Stomach (tissue), 8 donors: ENCODE measurements at regions not wholly inside any gene's neighbourhood (a gene's known extent, or its start where the extent isn't known, plus 50 kb on each side); places are given as distances from the start of the nearest gene placed in this dataset.

Experiments used
- DNase-seq, 2 donors: peaks; one replicate each; pipeline versions ENCODE4 v3.0.0 to v3.0.0-alpha.2; 2013 to 2019
- H3K27ac ChIP-seq, 5 donors: fragments of 200-600 bp in 4 of 5; sonication (generic) in 4 of 5; one replicate each; pipeline ENCODE4 v1.5.1; 2013 to 2019; ENCODE audit warnings: mild to moderate bottlenecking in 1 of 5, moderate library complexity in 1 of 5
- H3K27me3 ChIP-seq, 3 donors: fragments of 200-600 bp; sonication (generic); one replicate each; pipeline ENCODE4 v1.5.1; 2017 to 2019; ENCODE audit warnings: mixed run types in 1 of 3
- H3K36me3 ChIP-seq, 4 donors: fragments of 200-600 bp; sonication (generic); 1 replicate in 3 of 4; 2 replicates in 1 of 4; pipeline ENCODE4 v1.5.1; 2016 to 2019
- H3K4me1 ChIP-seq, 4 donors: fragments of 200-600 bp; sonication (generic); one replicate each; pipeline ENCODE4 v1.5.1; 2016 to 2019
- H3K4me3 ChIP-seq, 4 donors: fragments of 200-600 bp; sonication (generic) in 3 of 4; one replicate each; pipeline ENCODE4 v1.5.1; 2016 to 2019; ENCODE audit warnings: mild to moderate bottlenecking in 1 of 4
- H3K9me3 ChIP-seq, 4 donors: fragments of 200-600 bp; sonication (generic); one replicate each; pipeline ENCODE4 v1.5.1; 2016 to 2019
- EP300 ChIP-seq: sonication (generic); formaldehyde crosslinking; IDR thresholded peaks from one replicate; pipeline ENCODE4 v1.6.1; 2017; ENCODE audit warnings: antibody characterized with exemption
- POLR2A ChIP-seq, 4 donors: fragments of 450-650 bp; IDR thresholded peaks; one replicate each; pipeline ENCODE4 v1.6.1; 2016; ENCODE audit warnings: antibody characterized with exemption in 4 of 4, control low read depth in 2 of 4, mild to moderate bottlenecking in 1 of 4, moderate library complexity in 1 of 4
- POLR2AphosphoS5 ChIP-seq, 3 donors: sonication (generic); formaldehyde crosslinking; IDR thresholded peaks; one replicate each; pipeline ENCODE4 v1.6.1; 2016; ENCODE audit warnings: antibody characterized with exemption in 3 of 3
- WGBS, 5 donors: extraction: QIAGEN DNeasy Blood & Tissue Kit in 3 of 5; methylation state at CpG; one replicate each; pipeline versions ENCODE4 v1.1.5 to v1.1.7; 2013 to 2018; 5-methylcytosine and 5-hydroxymethylcytosine counted together
- intact Hi-C: fragments of 100-400 bp; cut with DNase I; formaldehyde crosslinking; loops from one replicate; pipeline ENCODE4 v1.15.1; 2023; ENCODE audit warnings: low total_unique reads
- TF ChIP-seq, protein P1 (sequence below), 7 experiments: fragments of 450-650 bp in 4 of 7; fragments of 200-600 bp in 3 of 7; sonication (generic) in 3 of 7; IDR thresholded peaks; one replicate each; pipeline ENCODE4 v1.5.1; 2016 to 2019; ENCODE audit warnings: antibody characterized with exemption in 7 of 7, control low read depth in 2 of 7, mild to moderate bottlenecking in 1 of 7
- donor health status: healthy with polysubstance abuse.
- donor health status: Bipolar disorder and iron deficiency.
- donor health status: healthy.

DNA sequence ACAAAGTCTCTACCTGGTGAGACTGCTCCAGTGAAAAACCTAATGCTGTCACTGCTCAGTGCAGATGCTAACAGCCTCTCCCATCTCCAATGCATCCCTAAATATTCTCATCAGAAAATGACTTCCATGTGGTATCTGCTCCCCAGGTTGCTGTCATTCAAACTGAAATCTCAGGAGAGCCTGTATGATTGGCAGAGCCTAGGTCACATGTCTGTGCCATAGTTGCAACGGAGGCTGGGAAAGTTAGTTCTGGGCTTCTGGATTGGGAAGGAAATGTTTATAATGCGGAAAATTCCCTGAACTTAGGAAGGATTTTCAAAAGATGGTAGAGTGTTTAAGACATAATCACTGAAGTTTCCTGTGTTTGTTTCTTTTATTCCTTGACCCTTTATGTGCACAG, 206.4 kb upstream of the ZKSCAN2 start:
- intact Hi-C loops = loop anchor here (10.0 kb wide), 1 partner anchor 49 kb away; no protein-coding TSS in a partner anchor
- TF ChIP-seq EP300 (no peak), POLR2AphosphoS5 (IDR thresholded peaks at IDR 0.05) (no peak), POLR2A (IDR thresholded peaks at IDR 0.05) (no peak)
- TF ChIP-seq, protein P1, sequence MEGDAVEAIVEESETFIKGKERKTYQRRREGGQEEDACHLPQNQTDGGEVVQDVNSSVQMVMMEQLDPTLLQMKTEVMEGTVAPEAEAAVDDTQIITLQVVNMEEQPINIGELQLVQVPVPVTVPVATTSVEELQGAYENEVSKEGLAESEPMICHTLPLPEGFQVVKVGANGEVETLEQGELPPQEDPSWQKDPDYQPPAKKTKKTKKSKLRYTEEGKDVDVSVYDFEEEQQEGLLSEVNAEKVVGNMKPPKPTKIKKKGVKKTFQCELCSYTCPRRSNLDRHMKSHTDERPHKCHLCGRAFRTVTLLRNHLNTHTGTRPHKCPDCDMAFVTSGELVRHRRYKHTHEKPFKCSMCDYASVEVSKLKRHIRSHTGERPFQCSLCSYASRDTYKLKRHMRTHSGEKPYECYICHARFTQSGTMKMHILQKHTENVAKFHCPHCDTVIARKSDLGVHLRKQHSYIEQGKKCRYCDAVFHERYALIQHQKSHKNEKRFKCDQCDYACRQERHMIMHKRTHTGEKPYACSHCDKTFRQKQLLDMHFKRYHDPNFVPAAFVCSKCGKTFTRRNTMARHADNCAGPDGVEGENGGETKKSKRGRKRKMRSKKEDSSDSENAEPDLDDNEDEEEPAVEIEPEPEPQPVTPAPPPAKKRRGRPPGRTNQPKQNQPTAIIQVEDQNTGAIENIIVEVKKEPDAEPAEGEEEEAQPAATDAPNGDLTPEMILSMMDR (IDR thresholded peaks at IDR 0.05) = no peak
- H3K4me1 ChIP-seq = no peaks in the 10 kb centered on the region
- WGBS, 5 donors = 65 to 76% (median 71%) methylated on average over 2 of the region's 2 CpGs
- no peaks in the 10 kb centered on the region for H3K27me3 ChIP-seq
- no peak for DNase-seq
- H3K36me3 ChIP-seq = no peaks in the 10 kb centered on the region
- peaks cover 0 to 2% (median 0%) of the 10 kb centered on the region in 4 donors for H3K9me3 ChIP-seq
- H3K4me3 ChIP-seq = no peak overlapping the region
- H3K27ac ChIP-seq = no peak overlapping the region

GRCh38 chr16:25449802-25450201, 192.2 kb upstream of the ZKSCAN2 start:
- H3K9me3 ChIP-seq = peaks cover 0 to 21% (median 4%) of the 10 kb centered on the region in 4 donors
- H3K4me1 ChIP-seq = no peaks in the 10 kb centered on the region
- peaks cover 0 to 2% (median 0%) of the 10 kb centered on the region in 3 donors for H3K27me3 ChIP-seq
- no peak overlapping the region for H3K27ac ChIP-seq
- H3K4me3 ChIP-seq = no peak overlapping the region
- no peak for DNase-seq
- WGBS, 5 donors = 84 to 93% (median 90%) methylated on average over 2 of the region's 2 CpGs
- intact Hi-C loops = no loop called here
- no peaks in the 10 kb centered on the region for H3K36me3 ChIP-seq
- no peak for TF ChIP-seq EP300
- no peak for TF ChIP-seq POLR2AphosphoS5 (IDR thresholded peaks at IDR 0.05)
- TF ChIP-seq POLR2A (IDR thresholded peaks at IDR 0.05) = no peak
- TF ChIP-seq, protein P1 (IDR thresholded peaks at IDR 0.05) = no peak

- intact Hi-C loops = no loop called here
- no peak overlapping the region for H3K4me3 ChIP-seq
- WGBS, 5 donors = 65 to 91% (median 82%) methylated on average over 4 of the region's 4 CpGs
- H3K36me3 ChIP-seq = no peaks in the 10 kb centered on the region
- H3K27me3 ChIP-seq = peaks cover 0 to 11% (median 3%) of the 10 kb centered on the region in 3 donors
- TF ChIP-seq, protein P1 (IDR thresholded peaks at IDR 0.05) = no peak
- TF ChIP-seq POLR2AphosphoS5 (IDR thresholded peaks at IDR 0.05) (no peak), EP300 (no peak)
- peaks cover 0 to 21% (median 4%) of the 10 kb centered on the region in 4 donors for H3K9me3 ChIP-seq
- no peak for DNase-seq
- H3K27ac ChIP-seq = no peak overlapping the region
- no peaks in the 10 kb centered on the region for H3K4me1 ChIP-seq
Observed at GRCh38 chr16:25443994-25444393, 186.3 kb upstream of the ZKSCAN2 start.

DNA sequence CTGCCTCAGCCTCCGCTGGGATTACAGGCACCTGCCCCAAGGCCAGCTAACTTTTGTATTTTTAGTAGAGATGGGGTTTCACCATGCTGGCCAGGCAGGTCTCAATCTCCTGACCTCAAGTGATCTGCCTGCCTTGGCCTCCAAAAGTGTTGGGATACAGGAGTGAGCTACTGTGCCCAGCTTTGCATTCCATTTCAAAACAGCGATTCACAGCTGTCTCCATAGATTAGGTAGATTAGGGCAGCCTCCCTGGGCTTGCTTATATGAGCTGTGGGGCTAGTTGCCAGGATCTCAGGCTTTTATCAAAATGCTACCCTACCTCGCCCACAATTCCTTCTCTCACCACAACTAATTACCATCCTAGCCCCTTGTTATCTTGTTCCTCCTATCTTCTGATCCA, 176.4 kb upstream of the ZKSCAN2 start:
- H3K27me3 ChIP-seq = no peaks in the 10 kb centered on the region
- H3K4me1 ChIP-seq = no peaks in the 10 kb centered on the region
- TF ChIP-seq POLR2AphosphoS5 (IDR thresholded peaks at IDR 0.05) = no peak
- TF ChIP-seq, protein P1 (IDR thresholded peaks at IDR 0.05) = no peak
- WGBS, 5 donors = 49 to 74% (median 64%) methylated on average over 3 of the region's 3 CpGs
- H3K9me3 ChIP-seq = no peaks in the 10 kb centered on the region
- no peak for DNase-seq
- intact Hi-C loops = no loop called here
- no peak overlapping the region for H3K4me3 ChIP-seq
- no peaks in the 10 kb centered on the region for H3K36me3 ChIP-seq
- no peak overlapping the region for H3K27ac ChIP-seq
